ENCODE measurements at regions not wholly inside any gene's neighbourhood (a gene's known extent, or its start where the extent isn't known, plus 50 kb on each side); places are given as distances from the start of the nearest gene placed in this dataset.
"Not testable (repeated sequence)": the region's sequence is repeated elsewhere in the genome, so short reads cannot be mapped to it uniquely, and the experiment has no call there.

DNA sequence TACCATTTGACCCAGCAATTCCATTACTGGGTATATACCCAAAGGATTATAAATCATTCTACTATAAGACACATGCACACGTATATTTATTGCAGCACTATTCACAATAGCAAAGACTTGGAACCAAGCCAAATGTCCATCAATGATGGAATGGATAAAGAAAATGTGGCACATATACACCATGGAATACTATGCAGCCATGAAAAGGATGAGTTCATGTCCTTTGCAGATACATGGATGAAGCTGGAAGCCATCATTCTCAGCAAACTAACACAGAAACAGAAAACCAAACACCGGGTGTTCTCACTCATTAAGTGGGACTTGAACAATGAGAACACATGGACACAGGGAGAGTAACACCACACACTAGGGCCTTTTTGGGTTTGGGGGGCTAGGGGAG is 787.6 kb upstream of the EYS start:
- not testable (repeated sequence) for DNase-seq

- DNase-seq: no peak
Observed at GRCh38 chr6:66489269-66489987, 782.4 kb upstream of the EYS start.

DNA sequence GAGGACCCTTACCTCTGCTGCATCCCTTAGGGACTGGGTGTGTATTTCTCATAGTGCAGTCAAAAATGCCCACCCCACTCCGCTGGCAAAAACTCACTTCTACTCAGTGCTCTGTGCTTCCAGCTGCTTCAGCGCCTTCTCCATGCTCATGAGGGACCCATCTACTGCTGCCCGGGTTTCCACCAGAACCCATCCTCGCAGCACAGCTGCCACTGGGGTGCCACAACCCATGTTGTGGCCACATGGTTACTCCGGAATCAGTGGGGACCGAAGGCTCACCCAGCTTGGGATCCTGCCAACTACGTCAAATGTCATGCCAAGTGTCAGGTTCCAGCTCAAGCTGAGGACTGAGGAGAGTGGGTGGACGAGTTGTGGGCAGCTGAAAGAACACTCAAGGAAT is 774.2 kb upstream of the EYS start:
- DNase-seq: no peak

DNA sequence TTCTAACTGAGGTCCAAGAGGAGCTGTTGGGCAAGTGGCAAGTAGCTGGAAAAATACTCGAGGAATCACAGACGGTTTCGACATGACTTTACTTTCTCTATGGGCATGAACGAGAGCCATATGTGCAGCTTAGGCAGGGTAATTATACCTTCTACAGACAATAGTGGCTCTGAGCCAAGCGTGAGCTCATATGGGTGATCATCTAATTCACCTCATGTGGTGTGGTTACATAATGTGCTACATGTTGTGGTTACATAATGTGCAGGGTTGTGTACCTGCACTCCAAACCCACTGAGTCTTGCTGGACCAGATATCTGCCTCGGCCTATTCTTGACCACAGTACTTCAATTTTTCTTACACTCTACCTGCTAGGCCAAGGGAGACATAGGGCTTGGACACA is 771.7 kb upstream of the EYS start:
- no peak for DNase-seq

DNA sequence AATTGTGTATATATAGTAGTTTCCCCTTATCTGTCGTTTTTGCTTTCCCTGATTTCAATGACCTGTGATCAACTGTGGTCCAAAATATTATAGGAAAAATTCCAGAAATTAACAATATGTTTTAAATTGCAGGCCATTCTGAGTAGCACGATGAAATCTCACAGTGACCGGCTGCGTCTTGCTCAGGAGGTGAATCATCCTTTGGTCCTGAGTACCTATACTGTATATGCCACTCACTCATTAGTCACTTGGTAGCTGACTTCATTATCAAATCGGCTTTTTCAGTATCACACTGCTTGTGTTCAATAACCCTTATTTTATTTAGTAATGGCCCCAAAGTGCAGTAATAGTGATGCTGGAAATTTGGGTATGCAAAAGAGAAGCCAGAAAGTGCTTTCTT is 728.3 kb upstream of the EYS start:
- DNase-seq: no peak

DNA sequence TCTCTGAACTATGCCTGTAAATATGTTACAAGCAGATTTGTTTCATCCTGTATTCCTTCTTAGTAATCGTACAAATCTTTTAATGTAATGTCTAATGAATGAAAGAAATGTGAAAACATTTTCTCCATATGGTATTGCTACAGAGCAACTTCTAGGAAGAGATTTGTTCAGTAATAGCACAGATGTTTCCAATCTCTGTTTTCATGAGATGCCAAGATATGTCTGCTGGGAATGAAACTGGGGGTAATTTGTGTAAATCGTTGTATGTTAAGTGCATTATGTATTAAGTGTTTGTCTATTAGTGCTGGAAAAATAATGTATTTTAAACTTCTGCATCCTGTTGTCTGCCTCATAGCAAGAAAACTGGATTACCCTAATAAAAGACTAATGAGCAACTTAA is 722.2 kb upstream of the EYS start:
- no peak for DNase-seq

- no peak for DNase-seq
Observed at GRCh38 chr6:66423047-66423446, 716.0 kb upstream of the EYS start.

DNA sequence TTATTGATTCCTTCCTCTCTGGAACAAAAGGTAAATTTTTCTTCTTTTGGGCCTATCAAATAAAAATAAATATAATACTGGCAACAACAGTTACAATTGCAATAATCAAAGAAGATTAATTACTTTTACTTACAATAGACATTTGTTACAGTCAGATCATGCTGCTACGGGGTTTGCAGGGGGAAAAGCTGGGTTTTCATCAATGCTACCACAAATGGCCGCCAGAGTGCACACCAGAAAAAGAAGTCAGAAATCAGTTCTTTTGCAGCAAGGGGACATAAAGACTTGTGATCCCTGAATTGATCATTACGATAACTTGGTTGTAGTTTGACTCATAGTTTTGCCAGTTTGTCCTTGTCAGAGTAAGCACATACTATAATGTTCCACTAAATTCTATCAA is 714.5 kb upstream of the EYS start:
- DNase-seq: no peak

DNA sequence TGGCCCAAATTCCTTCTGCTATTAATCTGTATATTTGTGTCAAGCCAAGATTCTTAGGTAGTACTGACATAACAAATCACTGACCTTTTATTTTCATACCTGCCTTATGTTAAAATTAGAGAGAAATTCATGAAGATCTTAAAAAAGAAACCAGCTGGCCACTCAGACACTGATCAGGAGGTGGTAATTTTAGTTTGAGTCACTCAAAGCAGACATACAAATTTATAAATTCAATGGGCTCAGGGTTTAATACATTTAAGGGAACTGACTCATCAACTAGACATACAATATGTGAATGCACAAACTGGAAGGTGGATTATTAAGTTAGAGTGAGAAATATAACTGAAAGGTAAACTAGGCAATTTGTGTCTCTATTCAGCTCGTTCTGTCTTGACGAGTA is 711.9 kb upstream of the EYS start:
- DNase-seq: no peak

GRCh38 chr6:66403966-66404365 is 696.9 kb upstream of the EYS start:
- DNase-seq: no peak

GRCh38 chr6:66402873-66403272 is 695.8 kb upstream of the EYS start:
- DNase-seq: no peak

DNA sequence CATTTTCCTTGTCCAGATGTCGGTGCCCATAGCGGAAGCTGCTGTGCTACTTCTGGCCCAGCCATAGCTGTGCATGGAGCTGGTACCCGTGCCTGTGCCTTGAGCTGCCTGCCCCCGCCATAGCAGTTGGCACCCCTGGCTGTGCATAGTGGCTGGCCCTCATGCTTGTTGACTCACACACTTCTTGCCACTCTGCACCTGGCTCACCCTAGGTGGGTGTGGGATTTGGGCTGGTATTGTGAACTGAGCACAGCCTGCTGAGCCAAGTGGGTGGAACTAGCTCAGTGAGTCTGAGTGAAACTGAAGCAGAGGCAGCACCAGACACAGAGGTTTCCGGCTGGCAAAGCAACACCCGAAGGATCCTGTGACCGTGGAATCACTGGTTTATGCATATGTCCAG is 689.5 kb upstream of the EYS start:
- no peak for DNase-seq

GRCh38 chr6:66396145-66396544 is 689.1 kb upstream of the EYS start:
- DNase-seq: no peak

- no peak for DNase-seq
Observed at GRCh38 chr6:66390393-66390792, 683.4 kb upstream of the EYS start.

DNA sequence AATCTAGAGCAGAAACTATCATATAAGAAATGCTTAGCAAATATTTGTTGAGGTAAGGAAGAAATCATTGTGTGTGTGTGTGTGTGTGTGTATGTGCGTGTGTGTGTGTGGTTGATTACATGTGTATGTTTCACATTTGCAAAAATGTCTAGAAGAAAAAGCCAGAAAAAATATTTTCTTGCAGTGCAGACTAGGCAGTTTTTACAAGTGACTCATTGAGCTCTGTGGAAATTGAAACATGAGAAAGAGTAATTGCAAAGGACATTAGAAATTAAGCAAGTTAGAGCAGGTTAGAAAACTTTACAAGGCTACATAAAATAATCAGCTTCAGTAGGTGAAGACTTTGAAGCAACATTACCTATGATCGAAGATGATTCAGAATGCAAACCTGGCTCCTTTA is 669.0 kb upstream of the EYS start:
- DNase-seq: no peak

GRCh38 chr6:66369407-66369806 is 662.4 kb upstream of the EYS start:
- no peak for DNase-seq

DNA sequence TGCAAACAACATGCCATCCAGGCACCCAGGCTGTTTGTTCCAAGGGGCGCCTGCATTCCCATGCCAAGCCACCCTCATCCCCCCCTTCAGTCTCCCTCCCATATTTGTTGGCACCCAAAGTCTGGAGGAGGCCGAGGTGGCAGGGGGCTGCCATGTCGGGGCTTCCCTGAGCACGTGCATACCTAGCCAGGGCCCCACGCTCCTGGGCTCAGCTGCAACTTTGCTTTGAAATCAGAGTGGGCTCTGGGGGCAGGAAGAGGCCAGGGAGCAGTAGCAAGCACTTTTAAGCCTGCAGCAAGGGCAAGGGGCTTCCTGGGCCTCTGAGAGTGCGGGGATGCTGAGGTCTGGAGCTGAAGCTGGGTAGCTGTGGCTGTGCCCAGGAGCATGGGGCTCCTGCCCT is 655.9 kb upstream of the EYS start:
- no peak for DNase-seq

GRCh38 chr6:66361886-66362285 is 654.9 kb upstream of the EYS start:
- no peak for DNase-seq

DNA sequence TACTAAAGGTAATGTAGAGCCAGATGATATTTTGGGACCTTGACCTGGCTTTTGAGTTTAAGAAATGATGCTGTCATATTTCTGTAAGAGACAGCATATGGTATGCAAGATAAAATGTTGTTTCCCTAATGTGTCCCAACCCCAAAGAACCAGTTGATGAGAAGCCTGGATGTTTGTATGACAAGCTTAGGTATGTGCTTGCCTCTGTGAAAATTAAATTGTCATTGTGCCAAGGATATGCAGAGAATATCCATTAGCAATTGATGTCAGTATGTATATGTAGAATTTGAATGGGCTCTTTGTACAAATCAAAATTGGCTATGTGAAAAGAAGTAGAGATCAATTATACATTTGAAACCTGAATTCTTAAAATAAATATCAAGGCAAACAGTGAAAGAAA is 650.8 kb upstream of the EYS start:
- no peak for DNase-seq

DNA sequence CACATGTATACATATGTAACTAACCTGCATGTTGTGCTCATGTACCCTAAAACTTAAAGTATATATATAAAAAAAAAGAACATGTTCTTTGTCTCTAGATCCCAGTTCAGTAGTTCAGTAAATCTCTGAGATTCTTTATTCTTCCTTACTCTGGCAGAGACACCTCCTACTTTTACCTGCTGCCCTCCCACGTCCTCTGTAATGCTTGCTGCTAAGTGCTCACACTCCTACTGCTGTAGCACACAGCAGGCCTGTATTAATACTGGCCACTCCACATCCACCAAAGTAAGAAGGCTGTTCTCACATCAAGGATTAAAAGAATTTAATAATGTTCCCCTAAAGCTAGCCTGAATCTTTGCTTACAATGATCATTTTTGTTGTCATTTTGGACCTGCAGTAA is 648.4 kb upstream of the EYS start:
- DNase-seq: no peak

- DNase-seq: no peak
Observed at GRCh38 chr6:66344796-66345195, 637.8 kb upstream of the EYS start.

GRCh38 chr6:66340736-66341135 is 633.7 kb upstream of the EYS start:
- DNase-seq: no peak

- no peak for DNase-seq
Observed at GRCh38 chr6:66336176-66336575, 629.1 kb upstream of the EYS start.

- no peak for DNase-seq
Observed at GRCh38 chr6:66328200-66328599, 621.2 kb upstream of the EYS start.

- no peak for DNase-seq
Observed at GRCh38 chr6:66326228-66326627, 619.2 kb upstream of the EYS start.

DNA sequence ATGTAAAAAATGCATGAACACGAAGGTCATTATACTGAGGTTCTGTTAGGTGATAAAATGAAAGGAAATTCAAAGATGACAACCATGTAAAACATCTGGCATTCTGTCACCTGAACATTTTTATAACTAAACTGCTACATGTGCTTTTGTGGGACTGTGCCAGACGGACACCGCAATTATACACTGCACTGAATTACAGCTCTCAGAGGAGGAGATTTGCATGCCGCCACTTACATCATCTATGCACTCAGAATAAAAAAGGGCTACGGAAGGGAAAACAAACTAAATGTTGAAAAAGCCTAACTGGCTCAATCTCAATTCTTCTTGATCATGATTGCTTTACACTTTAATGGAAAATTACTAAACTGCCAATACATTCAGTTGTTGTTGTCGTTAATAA is 614.0 kb upstream of the EYS start:
- no peak for DNase-seq
